Cardiac fibroblast (primary cell): ENCODE measurements at regions not wholly inside any gene's neighbourhood (a gene's known extent, or its start where the extent isn't known, plus 50 kb on each side); places are given as distances from the start of the nearest gene placed in this dataset.
A peak's percentile ranks its signal among the peaks of the same experiment; 100 is the strongest.
"Not testable (repeated sequence)": the region's sequence is repeated elsewhere in the genome, so short reads cannot be mapped to it uniquely, and the experiment has no call there.

Experiments used
- DNase-seq, 2 donors: peaks; one replicate each; pipeline versions ENCODE4 v3.0.0 to v3.0.0-alpha.2; 2010; ENCODE audit warnings: low read depth in 2 of 2
- H3K4me3 ChIP-seq, 2 donors: replicated peaks in 1 of 2; 1 replicate in 1 of 2; 2 replicates in 1 of 2; pipeline ENCODE4 v1.5.1; 2011; ENCODE audit warnings: low read depth in 2 of 2, low read length in 2 of 2, mild to moderate bottlenecking in 2 of 2, moderate library complexity in 1 of 2
- CTCF ChIP-seq: IDR thresholded peaks from one replicate; pipeline ENCODE4 v1.5.1; 2011; ENCODE audit warnings: low read depth, mild to moderate bottlenecking, low read length, inconsistent platforms

GRCh38 chr1:232859216-232859615, 54.0 kb downstream of the MAP10 start:
- no peak overlapping the region for H3K4me3 ChIP-seq
- DNase-seq, result no peak
- TF ChIP-seq CTCF, result no peak

GRCh38 chr1:232861107-232861506, 55.9 kb downstream of the MAP10 start:
- TF ChIP-seq CTCF, result no peak
- DNase-seq, result no peak
- no peak overlapping the region for H3K4me3 ChIP-seq

- TF ChIP-seq CTCF, result no peak
- H3K4me3 ChIP-seq, result no peak overlapping the region
- DNase-seq, result no peak
Measured at GRCh38 chr1:232863544-232864275, 58.5 kb downstream of the MAP10 start.

- no peak for DNase-seq
- TF ChIP-seq CTCF, result no peak
- H3K4me3 ChIP-seq, result no peak overlapping the region
Measured at GRCh38 chr1:232865102-232865931, 60.1 kb downstream of the MAP10 start.

GRCh38 chr1:232868793-232869491, 63.7 kb downstream of the MAP10 start:
- no peak for TF ChIP-seq CTCF
- no peak overlapping the region for H3K4me3 ChIP-seq
- DNase-seq, result peak; percentile 82 to 86

GRCh38 chr1:232871291-232871969, 66.2 kb downstream of the MAP10 start:
- not testable (repeated sequence) for DNase-seq, H3K4me3 ChIP-seq
